ENCODE measurements at regions not wholly inside any gene's neighbourhood (a gene's known extent, or its start where the extent isn't known, plus 50 kb on each side); places are given as distances from the start of the nearest gene placed in this dataset.

DNA sequence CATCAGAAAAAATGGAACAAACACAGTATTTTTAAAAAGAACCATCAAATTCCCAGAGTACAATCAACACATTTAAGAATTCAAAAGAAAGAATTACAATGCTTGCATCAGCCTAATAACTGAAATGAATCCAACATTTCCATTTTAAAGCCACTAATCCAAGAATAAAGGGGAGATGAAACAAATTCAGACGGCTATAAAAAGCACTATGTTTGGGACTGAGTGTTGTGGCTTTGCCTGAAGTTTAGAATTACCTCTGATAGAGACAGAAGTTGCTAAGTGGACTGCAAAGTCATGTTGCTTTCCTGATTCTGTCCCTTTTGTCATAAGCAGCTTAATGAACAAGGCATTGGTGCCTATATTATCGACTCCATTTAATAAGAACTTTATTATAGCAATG is 135.4 kb upstream of the RGMB start:
- no peak for DNase-seq

DNA sequence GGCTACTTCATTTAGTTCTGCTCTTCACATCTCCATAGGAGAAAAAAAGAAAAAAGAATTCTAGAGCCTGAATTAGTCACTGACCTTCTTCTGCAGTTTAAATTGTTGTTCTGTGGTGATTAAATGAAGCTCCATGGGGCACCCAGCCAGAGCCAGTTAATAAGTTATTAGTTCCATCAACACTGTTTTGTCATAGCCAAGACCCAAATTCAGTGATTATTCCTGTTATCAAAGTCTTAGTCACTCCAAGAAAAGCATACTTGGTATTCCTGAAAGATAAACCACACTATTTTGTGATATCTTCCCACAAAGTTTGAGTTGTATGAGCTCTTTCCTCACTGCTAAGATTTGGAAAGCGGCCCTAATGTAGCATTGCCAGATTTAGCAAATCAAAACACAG is 134.8 kb upstream of the RGMB start:
- no peak for DNase-seq

DNA sequence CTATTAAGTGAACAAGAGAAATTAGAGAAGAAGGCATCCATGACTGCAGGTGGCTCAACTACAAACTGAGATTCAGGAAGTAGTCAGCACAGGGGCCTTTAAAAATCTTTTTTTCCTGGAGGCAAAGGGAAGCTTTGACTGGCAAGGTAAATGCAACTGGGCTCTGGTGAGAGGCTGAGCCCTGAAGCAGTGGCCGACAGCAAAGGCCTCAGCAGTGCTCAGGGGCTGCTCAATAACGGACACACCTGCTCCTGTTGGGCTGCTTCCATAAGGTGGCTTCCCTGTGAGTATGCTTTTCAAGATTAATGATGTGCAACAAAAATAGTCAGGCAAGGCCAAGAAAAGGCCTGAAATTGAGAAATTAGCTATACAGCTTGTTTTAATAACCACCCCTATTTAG is 134.2 kb upstream of the RGMB start:
- DNase-seq, result no peak

DNA sequence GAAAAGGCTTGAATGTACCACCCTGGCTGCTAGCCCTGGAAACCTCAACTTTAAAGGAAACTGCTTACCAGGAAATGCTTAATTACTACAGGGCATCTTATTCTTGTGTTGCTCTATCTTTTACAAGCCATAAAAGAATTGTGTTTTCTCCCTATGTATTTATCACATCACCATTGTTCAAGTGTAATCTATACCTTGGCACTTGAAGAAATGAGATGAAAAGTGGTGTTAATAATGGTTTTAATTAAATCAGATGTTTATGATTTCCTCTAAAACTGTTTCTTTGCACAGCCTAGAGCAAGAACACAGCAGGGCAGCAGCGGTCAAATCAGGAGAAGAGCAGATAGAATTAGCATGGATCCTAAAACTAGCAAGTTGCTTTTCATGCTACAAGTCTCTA is 131.8 kb upstream of the RGMB start:
- no peak for DNase-seq

DNA sequence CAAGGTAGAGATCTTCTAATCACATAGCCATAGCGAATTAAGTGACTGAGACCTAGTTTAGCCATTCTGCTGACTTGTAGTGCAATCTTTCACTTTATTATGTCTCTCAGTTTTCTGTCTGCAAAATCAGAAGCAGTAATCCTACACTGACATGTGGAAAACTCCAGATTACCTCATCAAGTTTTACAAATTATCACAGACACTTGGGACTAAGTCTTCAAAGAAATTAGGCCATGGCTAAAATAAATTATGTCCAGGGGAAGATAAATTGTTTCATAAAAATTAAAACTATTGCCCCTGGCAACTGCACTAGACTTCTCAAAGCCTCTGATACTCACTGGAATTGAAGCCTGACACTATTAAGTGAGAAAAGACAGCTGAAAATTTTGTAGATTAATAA is 129.9 kb upstream of the RGMB start:
- DNase-seq, result no peak

DNA sequence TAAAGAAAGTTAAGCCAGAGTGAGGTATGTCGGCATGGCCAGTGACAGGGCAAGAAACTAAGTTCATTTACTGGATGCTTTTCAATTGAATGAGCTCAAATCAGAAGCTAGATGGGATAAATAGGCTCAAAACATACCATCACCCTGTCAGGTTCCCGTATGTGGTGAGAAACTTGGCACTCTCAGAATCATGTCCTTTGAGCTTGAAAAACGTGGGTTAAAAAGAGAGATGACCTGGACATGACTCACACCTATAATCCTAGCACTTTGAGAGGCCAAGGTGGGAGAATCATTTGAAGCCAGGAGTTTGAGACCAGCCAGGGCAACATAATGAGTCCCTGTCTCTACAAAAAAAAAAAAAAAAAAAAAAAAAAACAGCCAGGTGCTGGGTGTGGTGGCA is 121.7 kb upstream of the RGMB start:
- no peak for DNase-seq

DNA sequence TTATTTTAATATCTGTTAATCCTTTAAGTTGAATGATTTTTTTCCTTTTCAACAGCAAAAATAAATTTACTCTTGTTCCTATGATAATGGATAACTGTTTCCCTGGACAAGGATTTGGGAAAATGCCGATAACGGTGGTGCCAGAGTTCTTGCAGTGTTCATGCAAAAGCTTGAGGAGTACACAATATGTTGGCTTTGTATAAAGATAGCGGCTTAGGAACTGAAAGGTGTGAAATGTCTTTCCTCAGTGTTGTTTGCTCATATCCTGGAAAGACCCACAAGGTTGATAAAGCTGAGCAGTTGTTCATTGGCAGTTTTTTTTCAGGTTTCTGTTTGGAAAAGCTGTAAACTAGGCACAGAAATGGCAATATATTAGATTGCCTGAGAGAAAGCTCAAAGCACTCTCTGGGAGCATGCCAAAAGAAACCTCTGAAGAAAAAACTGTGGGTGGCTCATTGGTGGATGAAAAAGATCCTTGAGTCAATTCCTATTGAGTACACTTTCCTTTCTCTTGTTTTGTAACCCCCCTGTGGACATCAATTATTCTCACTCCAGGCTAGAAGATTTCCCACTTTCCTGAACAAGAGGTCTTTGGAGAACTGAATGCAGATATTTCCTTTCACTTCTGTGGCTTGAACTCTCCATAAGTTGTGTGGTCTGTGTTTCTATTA is 117.2 kb upstream of the RGMB start:
- no peak for DNase-seq

DNA sequence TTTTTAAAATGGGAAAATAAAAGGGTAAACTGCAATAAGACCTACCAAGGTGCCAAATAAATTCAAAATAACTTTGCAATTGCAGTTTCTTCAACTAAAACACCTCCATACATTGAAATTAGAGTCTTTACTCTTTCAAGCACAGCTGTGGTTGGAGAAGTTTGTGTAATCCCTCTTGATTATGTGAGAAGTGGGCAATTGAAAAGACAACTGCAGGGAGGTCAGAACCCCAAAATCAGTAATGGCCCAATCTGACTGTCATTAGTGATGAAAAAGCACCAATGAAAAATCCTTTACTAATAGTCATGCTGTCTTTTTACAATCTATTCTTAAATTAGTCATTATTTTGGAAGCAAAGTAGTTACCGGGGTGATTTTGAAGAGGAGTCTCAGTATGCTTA is 116.7 kb upstream of the RGMB start:
- no peak for DNase-seq

DNA sequence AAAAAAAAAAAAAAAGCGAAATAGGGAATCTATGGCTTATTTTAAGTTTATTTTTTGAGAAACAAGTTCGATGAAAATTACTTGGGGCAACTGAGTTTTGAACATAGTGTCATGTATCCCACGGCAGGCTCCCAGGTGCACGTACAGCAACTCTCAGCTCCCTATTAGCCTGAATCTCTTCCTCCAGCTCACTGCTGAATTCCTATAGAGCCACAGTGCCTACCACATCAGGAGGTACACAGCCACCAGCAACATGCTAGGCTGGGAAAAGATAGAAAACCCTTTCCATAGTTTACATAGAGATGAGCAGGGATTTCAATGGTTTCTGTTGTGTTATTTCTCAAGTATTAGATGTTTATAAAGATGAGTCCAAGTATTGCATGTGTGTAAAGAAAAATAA is 115.9 kb upstream of the RGMB start:
- DNase-seq, result no peak

DNA sequence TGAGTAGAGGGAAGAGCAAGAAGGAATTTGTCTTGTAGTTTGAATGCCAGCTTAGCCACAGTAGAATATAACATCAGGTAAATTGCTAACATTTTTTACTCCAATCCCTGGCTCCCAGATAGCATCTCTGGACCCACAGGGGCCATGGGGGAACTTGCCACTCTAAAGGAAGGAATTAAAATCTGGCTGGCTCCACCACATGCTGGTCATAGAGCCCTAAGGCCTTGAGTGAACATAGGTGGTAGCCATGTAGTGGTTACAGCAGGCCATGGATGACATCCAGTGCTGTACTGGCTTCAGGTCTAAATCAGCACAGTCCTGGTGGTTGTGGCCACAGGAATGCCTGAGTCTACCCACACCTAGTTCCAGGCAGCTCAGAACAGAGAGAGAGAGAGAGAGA is 109.9 kb upstream of the RGMB start:
- no peak for DNase-seq

DNA sequence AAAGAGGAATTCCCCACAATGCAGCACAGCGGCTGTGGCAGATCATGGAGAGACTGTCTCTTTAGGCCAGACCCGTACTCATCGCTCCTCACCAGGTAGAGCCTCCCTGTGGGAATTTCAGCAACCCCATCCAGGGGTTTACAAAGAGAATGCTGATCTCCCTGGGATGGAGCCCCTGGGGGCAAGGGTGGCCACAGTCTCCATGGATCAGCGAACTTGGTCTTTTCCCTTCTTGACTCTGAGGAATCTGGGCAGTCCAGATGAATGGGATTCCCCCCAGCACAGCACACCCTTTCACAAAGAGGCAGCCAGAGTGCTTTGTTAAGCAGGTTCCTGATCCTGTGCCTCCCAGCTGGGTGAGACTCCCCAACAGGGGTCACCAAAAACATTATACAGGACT is 108.7 kb upstream of the RGMB start:
- no peak for DNase-seq

DNA sequence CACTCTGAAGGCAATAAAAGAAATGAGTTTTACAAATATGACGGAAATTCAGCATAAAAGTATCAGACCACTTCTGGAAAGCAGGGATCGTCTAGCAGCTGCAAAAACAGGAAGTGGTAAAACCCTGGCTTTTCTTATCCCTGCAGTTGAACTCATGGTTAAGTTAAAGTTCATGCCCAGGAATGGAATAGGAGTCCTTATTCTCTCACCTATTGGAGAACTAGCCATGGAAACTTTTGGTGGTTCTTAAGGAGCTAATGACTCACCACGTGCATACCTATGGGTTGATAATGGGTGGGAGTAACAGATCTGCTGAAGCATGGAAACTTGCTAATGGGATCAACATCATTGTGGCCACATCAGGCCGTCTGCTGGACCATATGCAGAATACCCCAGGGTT is 93.5 kb upstream of the RGMB start:
- no peak for DNase-seq

DNA sequence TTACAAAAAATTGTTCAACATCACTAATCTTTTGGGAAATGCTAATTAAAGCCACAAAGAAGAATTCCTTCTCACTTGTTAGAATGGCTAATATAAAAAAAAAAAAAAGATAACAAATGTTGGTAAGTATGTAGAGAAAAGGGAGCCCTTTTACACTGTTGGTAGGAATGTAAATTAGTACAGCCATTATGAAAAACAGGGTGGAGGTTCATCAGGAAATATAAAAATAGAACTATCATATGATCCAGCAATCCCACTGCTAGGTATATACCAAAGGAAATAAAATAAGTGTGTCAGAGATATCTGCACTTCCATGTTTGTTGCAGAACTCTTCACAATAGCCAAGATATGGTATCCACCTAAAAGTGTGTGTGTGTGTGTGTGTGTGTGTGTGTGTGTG is 83.5 kb upstream of the RGMB start:
- DNase-seq, result no peak

DNA sequence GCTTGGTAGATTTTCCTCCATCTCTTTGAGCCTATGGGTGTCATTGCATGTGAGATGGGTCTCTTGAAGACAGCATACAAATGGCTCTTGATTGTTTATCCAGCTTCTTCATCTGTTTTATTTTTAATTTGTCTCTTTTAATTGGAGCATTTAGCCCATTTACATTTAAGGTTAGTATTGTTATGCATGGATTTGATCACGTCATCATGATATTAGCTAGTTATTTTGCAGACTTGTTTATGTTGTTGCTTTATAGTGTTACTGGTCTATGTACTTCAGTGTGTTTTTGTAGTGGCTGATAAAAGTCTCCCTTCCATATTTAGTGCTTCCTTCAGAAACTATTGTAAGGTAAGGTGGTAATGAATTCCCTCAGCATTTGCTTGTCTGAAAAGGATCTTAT is 78.6 kb upstream of the RGMB start:
- DNase-seq, result no peak

DNA sequence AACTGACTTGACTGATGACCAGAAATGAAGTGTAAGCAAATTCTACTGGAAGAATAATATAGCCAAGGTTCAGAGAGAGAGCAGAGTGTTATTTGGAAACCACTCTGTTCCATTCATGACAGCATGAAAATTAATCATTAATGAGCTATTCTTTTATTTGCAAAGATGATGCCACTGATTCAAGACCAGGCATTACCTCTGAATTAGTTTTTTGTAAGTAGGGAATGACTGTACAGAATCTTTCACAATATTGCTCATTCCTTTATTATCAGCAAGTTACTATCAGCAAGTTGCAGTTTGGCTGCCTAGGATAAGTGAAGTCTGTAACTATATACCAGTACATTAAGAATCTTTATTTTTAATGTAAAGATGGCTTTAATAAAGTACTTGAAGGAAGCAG is 75.1 kb upstream of the RGMB start:
- no peak for DNase-seq

DNA sequence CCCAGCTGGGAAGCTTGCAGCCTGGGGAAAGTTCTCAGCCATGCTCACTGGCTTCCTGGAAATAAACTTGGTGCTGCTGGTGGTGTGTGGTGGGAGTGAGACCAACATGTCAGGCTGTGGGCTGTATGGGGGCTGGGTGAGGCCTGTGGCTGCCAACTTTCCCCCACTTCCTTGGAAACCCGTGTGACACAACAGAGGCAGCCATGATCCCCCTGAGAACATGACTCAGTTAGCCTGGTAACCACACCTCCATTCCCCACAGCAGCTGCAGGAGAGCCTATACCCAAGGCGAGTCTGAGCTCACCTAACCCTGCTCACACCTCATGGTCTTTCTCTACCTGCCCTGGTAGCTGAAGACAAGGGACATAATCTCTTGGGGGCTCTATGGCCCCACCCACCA is 72.7 kb upstream of the RGMB start:
- no peak for DNase-seq

DNA sequence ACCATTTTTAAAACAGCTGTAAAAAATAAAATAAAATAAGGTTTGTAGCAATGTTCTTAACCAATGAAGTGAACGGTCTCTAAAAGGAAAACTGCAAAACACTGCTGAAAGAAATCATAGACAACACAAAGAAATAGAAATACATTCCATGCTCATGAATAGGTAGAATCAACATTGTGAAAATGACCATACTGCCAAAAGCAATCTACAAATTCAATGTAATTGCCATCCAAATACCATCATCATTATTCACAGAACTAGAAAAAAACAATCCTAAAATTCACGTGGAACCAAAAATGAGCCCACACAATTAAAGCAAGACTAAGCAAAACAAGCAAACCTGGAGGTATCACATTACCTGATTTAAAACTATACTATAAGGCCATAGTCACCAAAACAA is 67.6 kb upstream of the RGMB start:
- DNase-seq, result no peak

DNA sequence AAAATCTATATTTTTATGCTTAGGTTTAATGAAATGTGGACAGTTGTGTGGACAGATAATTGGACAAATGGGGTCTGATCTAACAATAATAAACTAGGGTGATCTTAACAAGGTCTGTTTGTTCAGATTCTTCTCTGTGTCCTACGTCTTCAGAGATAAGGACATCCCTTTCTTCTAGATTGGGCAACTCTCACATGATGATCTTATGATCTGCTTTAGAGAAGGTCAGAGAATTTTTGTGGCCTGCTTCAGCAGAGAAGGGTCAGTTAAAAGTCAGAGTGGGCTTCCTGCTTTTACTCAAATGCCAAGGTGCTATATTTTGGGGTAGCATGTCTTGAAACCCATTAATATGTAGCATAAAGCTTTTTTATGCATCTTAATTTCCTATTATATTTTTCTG is 63.8 kb upstream of the RGMB start:
- DNase-seq, result no peak

DNA sequence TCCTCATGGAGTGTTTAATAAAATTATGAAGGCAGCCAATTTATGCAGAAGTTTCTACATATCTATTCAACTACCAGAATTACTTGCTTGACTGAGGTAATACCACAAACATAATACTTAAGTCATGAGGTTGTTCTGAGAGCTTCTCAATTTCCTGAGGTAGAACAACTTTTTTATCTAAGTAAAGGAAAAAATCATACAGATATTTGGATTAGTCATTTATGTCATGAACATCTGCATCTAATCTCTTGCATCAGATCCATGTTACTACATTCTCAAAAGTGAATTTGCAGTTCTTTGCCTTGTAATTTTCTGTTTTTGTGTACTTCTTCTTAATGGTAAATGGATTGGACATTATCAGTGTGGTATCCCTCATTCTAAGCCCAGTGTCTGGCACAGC is 60.4 kb upstream of the RGMB start:
- DNase-seq, result no peak

DNA sequence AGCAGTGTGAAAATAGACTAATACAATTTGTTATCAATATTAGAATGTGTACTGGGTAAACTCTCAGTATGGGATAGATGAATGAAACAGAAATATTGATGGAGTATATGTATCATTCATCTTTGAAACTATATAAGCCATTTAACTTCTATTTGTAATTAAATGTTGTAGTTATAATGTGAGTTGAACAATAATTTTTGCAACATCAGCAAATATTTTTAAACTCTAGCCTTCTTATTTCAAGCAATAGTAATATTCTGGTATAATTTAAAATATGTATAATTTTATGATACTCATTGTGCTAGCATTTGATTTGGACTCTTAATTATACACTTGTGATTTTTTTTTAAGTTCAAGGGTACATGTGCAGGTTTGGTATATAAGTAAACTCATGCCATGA is 59.6 kb upstream of the RGMB start:
- DNase-seq, result no peak

DNA sequence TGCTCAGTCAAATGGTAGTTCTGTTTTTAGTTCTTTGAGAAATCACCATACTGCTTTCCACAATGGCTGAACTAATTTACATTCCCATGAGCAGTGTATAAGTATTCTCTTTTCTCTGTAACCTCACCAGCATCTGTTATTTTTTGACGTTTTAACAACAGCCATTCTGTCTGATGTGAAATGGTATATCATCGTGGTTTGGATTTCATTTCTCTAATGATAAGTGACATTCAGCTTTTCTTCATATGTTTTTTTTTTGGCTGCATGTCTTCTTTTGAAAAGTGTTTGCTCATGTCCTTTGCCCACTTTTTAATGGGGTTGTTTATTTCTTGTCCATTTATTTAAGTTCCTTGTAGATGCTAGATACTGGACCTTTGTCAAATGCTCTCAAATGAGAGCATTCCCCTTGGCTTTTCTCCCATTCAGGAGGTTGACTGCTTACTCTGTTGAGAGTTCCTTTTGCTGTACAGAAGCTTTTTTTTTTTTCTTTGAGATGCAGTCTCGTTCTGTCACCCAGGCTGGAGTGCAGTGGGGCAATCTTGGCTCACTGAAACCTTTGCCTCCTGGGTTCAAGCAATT is 58.7 kb upstream of the RGMB start:
- no peak for DNase-seq

DNA sequence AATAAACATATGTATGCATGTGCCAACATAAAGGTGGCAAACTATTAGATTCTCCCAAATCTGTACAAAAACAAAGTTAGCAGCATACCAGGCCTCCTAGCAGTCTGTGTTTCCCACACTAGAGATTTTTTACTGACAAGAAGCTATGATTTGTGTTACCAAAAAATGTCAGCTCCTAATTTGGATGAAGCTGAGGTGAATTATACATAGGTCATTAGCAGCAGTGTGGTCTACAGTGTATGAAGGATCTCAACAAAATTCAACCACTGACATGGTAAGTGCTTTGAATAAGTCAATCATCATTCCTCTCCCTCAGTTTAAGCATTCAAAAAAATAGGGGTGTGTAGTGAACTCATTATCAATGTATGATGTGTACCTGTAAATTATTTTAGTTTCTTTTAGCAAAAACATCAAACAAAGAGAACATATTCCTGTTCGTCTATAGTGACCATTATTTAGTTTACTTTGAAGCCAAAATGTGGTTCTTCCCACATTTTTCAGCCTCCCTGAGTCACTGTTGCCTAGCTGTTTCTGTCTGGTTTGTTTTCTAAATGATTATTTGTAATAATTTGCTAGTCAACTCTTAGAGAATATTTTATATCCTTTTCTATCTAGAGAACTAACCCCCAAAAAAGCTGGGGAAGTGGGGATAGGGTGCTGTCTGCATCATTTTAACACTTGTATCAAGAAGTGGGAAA is 52.1 kb upstream of the RGMB start:
- DNase-seq, result no peak

DNA sequence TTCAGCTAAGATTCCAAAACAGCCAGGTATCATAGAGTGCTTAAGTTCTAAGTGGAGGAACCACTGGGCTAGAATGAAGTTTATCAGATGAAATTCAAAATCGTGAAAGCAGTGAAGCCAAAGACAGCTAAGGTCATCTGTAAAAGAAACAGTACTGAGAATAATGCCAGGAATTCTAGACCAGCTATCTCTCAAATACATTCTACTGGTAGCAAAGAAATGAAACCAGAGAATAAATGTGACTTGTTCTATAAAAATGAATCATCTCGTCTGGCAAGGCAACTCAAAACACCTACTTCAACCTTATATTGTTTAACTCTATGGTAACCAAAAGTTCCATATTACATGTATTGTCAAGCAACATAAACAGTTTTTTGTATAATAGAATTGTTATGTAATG is 51.3 kb upstream of the RGMB start:
- DNase-seq, result no peak

DNA sequence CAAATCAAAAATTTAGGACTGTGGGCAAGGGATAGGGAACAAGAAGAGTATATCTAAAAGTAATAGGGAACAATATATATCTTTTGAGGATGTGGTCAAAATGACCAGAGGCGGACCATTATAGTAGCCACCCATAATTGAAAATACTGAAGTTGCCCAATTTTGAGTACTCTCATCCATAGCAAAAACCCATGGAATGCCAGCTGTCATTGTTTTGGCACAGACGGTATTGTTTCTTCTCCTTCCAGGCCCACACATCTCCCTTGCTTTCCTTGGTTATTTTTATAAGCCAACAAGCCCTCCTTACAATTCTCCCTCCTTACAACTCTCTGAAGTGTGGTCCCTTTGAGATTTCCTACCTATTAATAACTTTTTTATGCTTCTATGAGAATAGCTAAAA is 50.4 kb upstream of the RGMB start:
- no peak for DNase-seq

Data from T-helper 1 cell (primary cell).